ENCODE measurements at regions not wholly inside any gene's neighbourhood (a gene's known extent, or its start where the extent isn't known, plus 50 kb on each side); places are given as distances from the start of the nearest gene placed in this dataset.

DNA sequence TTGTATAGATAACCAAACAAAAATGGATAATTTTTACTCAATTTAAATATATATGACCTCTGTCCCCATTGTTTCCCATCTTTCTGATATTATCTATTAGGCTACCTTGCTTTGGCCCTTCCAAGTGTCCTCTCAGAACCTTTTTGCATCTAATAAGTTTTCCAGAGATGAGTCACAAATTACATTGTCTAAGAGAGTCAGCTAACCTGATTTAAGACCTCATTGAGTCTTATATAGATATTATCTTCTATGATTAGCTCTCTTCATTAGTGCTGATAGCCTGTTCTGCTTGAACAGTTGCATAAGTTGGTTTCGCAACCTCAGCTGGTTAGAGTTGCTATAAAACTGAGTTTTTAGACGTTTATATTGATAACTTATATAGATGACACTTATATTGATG lies 623.1 kb downstream of the LRRC70 start:
- TF ChIP-seq POLR2A (IDR thresholded peaks at IDR 0.05; ENCODE audit: low read depth, low read length) (no peak), MAZ (IDR thresholded peaks at IDR 0.05; ENCODE audit: borderline replicate concordance, low read depth, low read length) (no peak), CHD1 (IDR thresholded peaks at IDR 0.05; ENCODE audit: low read depth, low read length) (no peak), MXI1 (IDR thresholded peaks at IDR 0.05; ENCODE audit: borderline replicate concordance, low read depth, low read length) (no peak), RAD21 (IDR thresholded peaks at IDR 0.05; ENCODE audit: low read length) (no peak), MAFK (IDR thresholded peaks at IDR 0.05; ENCODE audit: low read depth, low read length) (no peak)
- TF ChIP-seq, protein P1, sequence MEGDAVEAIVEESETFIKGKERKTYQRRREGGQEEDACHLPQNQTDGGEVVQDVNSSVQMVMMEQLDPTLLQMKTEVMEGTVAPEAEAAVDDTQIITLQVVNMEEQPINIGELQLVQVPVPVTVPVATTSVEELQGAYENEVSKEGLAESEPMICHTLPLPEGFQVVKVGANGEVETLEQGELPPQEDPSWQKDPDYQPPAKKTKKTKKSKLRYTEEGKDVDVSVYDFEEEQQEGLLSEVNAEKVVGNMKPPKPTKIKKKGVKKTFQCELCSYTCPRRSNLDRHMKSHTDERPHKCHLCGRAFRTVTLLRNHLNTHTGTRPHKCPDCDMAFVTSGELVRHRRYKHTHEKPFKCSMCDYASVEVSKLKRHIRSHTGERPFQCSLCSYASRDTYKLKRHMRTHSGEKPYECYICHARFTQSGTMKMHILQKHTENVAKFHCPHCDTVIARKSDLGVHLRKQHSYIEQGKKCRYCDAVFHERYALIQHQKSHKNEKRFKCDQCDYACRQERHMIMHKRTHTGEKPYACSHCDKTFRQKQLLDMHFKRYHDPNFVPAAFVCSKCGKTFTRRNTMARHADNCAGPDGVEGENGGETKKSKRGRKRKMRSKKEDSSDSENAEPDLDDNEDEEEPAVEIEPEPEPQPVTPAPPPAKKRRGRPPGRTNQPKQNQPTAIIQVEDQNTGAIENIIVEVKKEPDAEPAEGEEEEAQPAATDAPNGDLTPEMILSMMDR (conservative IDR thresholded peaks at IDR 0.05; ENCODE audit: low read depth, low read length), result no peak
- Histone ChIP-seq H2BK15ac (ENCODE audit: low read depth, low read length) (no peak overlapping the region), H3K79me1 (ENCODE audit: low read depth in 1 of 2, low read length in 2 of 2) (no peaks in the 10 kb centered on the region), H3K4ac (ENCODE audit: low read depth, low read length) (no peak overlapping the region), H4K8ac (ENCODE audit: low read depth in 2 of 2, low read length in 2 of 2) (no peak overlapping the region), H3K9me3 (ENCODE audit: control insufficient read depth, insufficient read depth, low read length) (peaks cover 4% of the 10 kb centered on the region; the same call in 1 of the 2 replicates), H3K23ac (ENCODE audit: low read depth, low read length) (no peak overlapping the region), H2BK20ac (ENCODE audit: low read depth, low read length) (no peak overlapping the region), H2AK9ac (replicated peaks; ENCODE audit: low read depth, low read length, poor library complexity) (no peak overlapping the region), H3K9ac (ENCODE audit: low read depth, low read length) (no peak overlapping the region), H2AK5ac (ENCODE audit: low read depth, low read length) (no peak overlapping the region), H3K9me1 (ENCODE audit: insufficient read depth, low read length) (no peaks in the 10 kb centered on the region), H4K91ac (ENCODE audit: insufficient read depth, low read depth, low read length) (no peak overlapping the region), H3K56ac (ENCODE audit: extremely low read depth, insufficient read depth, low read length) (no peak overlapping the region), H2AFZ (replicated peaks; ENCODE audit: low read length, poor library complexity) (no peak overlapping the region), H3K4me1 (ENCODE audit: control insufficient read depth, insufficient read depth, low read length) (no peaks in the 10 kb centered on the region), H3K4me3 (ENCODE audit: insufficient read depth, low read depth, low read length) (no peak overlapping the region), H3K36me3 (ENCODE audit: control insufficient read depth, insufficient read depth, low read length) (no peaks in the 10 kb centered on the region), H4K20me1 (ENCODE audit: insufficient read depth, low read length) (no peaks in the 10 kb centered on the region), H3K27ac (ENCODE audit: insufficient read depth, low read length) (no peak overlapping the region), H2BK5ac (ENCODE audit: low read depth, low read length, poor library complexity, severe bottlenecking) (no peak overlapping the region), H2BK120ac (ENCODE audit: low read depth, low read length) (no peak overlapping the region), H3K18ac (ENCODE audit: low read depth, low read length) (no peak overlapping the region), H4K5ac (ENCODE audit: low read depth, low read length) (no peak overlapping the region), H3K14ac (replicated peaks; ENCODE audit: low read depth, low read length) (no peak overlapping the region), H3K27me3 (ENCODE audit: control insufficient read depth, insufficient read depth, low read length) (no peaks in the 10 kb centered on the region), H3K4me2 (ENCODE audit: low read depth, low read length) (no peak overlapping the region)
- ATAC-seq (ENCODE audit: low read depth), result no peak
- CTCF ChIA-PET, result no interaction called here
- no peak for DNase-seq
- intact Hi-C loops (cut with micrococcal nuclease), result no loop called here
- POLR2A ChIA-PET (ENCODE audit: unreplicated experiment), result no interaction called here
- BruUV-seq (replicated peaks), result no TSS peak
- dilution Hi-C loops (cut with HindIII; ENCODE audit: low sequenced_read_pairs, unreplicated experiment), result no loop called here
- WGBS, 2 experiments (ENCODE audit: extremely low coverage in 2 of 2, insufficient read length in 1 of 2), result no CpG with 5 or more reads among the region's 2 CpGs
- in situ Hi-C loops (cut with MboI; ENCODE audit: low sequenced_read_pairs), result no loop called here

Data from IMR-90 (cell line).